WTC11 (cell line): ENCODE measurements at regions not wholly inside any gene's neighbourhood (a gene's known extent, or its start where the extent isn't known, plus 50 kb on each side); places are given as distances from the start of the nearest gene placed in this dataset.

ENCODE experiments used
- ATAC-seq: fragments of 200-7000 bp; cut with Tn5 transposase; 2 replicates; pipeline ENCODE4 v1.10.0; 2021; ENCODE audit warnings: mild to moderate bottlenecking, moderate library complexity
- CTCF ChIA-PET: fragments of 300-600 bp; sonication (Branson Sonifier 250); formaldehyde crosslinking; loops from one replicate; lab custom pipeline; 2021; ENCODE audit warnings: antibody characterized with exemption; lab: Charles Lee
- POLR2A ChIA-PET: fragments of 350-600 bp; sonication (Branson Sonifier 250); formaldehyde crosslinking; loops from one replicate; lab custom pipeline; 2021; ENCODE audit warnings: antibody characterized with exemption; lab: Charles Lee
- DNase-seq: peaks from one replicate; pipeline ENCODE4 v3.0.0; 2021; ENCODE audit warnings: low spot score
- H3K27ac Mint-ChIP-seq: 2 replicates; pipeline ENCODE4 v1.8.0; 2021; ENCODE audit warnings: mixed read lengths
- H3K27me3 Mint-ChIP-seq: 2 replicates; pipeline ENCODE4 v1.8.0; 2021; ENCODE audit warnings: low read depth, mild to moderate bottlenecking, moderate library complexity, mixed read lengths
- H3K36me3 Mint-ChIP-seq: 2 replicates; pipeline ENCODE4 v1.8.0; 2021; ENCODE audit warnings: mixed read lengths
- H3K4me1 Mint-ChIP-seq: 2 replicates; pipeline ENCODE4 v1.8.0; 2022; ENCODE audit warnings: mixed read lengths
- H3K4me3 Mint-ChIP-seq: 2 replicates; pipeline ENCODE4 v1.8.0; 2021; ENCODE audit warnings: mild to moderate bottlenecking, moderate library complexity, mixed read lengths
- H3K9me3 Mint-ChIP-seq: 2 replicates; pipeline ENCODE4 v1.8.0; 2021; ENCODE audit warnings: mixed read lengths
- JUN ChIP-seq: sonication (generic); formaldehyde crosslinking; IDR thresholded peaks from 2 replicates; pipeline ENCODE4 v1.8.0; 2023; ENCODE audit warnings: mild to moderate bottlenecking, missing genetic modification reagents
- MYBL2 ChIP-seq: sonication (generic); formaldehyde crosslinking; IDR thresholded peaks from 2 replicates; pipeline ENCODE4 v1.8.1; 2023; ENCODE audit warnings: mild to moderate bottlenecking, moderate library complexity, missing genetic modification reagents
- NR3C1 ChIP-seq: sonication (generic); formaldehyde crosslinking; conservative IDR thresholded peaks from 2 replicates; pipeline ENCODE4 v1.8.1; 2023; ENCODE audit warnings: low read depth, mild to moderate bottlenecking, missing genetic modification reagents
- PRRX2 ChIP-seq: fragments of 250-450 bp; sonication (Bioruptor Pico); IDR thresholded peaks from 2 replicates; pipeline ENCODE4 v1.8.0; 2021; ENCODE audit warnings: mild to moderate bottlenecking
- RORB ChIP-seq: fragments of 250-450 bp; sonication (Bioruptor Pico); IDR thresholded peaks from 2 replicates; pipeline ENCODE4 v1.9.0; 2021; ENCODE audit warnings: mild to moderate bottlenecking
- TF ChIP-seq, protein P1 (sequence below): sonication (generic); formaldehyde crosslinking; IDR thresholded peaks from 2 replicates; pipeline ENCODE4 v1.8.0; 2022; ENCODE audit warnings: mild to moderate bottlenecking, missing genetic modification reagents
- TF ChIP-seq, protein P2 (sequence below): sonication (generic); formaldehyde crosslinking; IDR thresholded peaks from 2 replicates; pipeline ENCODE4 v1.8.0; 2022; ENCODE audit warnings: mild to moderate bottlenecking, missing genetic modification reagents
- TF ChIP-seq, protein P3 (sequence below): fragments of 250-450 bp; sonication (Bioruptor Pico); IDR thresholded peaks from 2 replicates; pipeline ENCODE4 v1.9.0; 2021; ENCODE audit warnings: mild to moderate bottlenecking, borderline replicate concordance
- TF ChIP-seq, protein P4 (sequence below): sonication (generic); formaldehyde crosslinking; IDR thresholded peaks from 2 replicates; pipeline ENCODE4 v1.8.1; 2022; ENCODE audit warnings: mild to moderate bottlenecking, moderate library complexity, missing genetic modification reagents

DNA sequence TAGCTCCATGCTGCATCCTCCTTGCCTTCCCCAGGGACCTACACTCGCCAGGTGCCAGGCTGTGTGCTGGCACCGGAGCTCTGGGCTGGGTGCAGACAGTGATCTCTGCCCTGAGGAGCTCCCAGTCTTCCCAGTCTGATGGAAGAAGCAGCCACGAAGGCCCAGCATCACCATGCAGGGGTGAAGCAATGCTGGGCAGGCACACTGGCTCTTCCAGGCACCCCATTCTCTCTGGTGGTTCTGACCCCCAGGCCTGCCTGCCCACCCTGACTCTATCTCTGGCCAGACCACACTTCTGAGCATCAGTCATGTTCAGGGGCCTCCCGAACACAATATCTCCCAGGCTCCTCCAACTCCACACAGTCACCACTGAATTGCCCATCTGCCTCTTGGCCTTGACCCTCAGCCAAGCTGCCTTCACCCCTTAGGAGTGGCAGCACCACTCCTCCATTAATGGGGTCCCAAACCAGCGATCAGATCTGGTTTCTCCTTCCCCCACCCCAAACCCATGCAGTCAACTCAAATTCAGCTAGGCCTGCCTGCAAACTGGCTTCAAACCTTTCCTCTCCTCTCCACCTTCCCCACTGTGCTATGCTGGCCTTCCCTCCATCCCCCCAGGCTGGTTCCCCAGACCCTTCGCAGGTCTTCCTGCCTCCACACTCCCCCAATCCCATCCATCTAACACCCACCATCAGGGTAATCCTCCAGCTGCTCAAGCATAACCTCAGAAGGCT is 102.7 kb upstream of the MVB12B start:
- Mint-ChIP-seq H3K27ac (no peak overlapping the region), H3K36me3 (peaks cover 9% of the 10 kb centered on the region), H3K27me3 (peaks cover 35% of the 10 kb centered on the region), H3K4me3 (peak overlapping the region; percentile 36; the same call in 1 of the 2 replicates), H3K9me3 (peaks cover 17% of the 10 kb centered on the region), H3K4me1 (peaks cover 6% of the 10 kb centered on the region; the same call in 1 of the 2 replicates)
- ChIA-PET POLR2A (no interaction called here), CTCF (interaction anchor here (1.1 kb wide), 1 partner anchor 95 kb away, joined by 3 read pairs; no protein-coding TSS in a partner anchor)
- ATAC-seq: no peak
- no peak for TF ChIP-seq JUN (CRISPR knock-in tag)
- DNase-seq: no peak

DNA sequence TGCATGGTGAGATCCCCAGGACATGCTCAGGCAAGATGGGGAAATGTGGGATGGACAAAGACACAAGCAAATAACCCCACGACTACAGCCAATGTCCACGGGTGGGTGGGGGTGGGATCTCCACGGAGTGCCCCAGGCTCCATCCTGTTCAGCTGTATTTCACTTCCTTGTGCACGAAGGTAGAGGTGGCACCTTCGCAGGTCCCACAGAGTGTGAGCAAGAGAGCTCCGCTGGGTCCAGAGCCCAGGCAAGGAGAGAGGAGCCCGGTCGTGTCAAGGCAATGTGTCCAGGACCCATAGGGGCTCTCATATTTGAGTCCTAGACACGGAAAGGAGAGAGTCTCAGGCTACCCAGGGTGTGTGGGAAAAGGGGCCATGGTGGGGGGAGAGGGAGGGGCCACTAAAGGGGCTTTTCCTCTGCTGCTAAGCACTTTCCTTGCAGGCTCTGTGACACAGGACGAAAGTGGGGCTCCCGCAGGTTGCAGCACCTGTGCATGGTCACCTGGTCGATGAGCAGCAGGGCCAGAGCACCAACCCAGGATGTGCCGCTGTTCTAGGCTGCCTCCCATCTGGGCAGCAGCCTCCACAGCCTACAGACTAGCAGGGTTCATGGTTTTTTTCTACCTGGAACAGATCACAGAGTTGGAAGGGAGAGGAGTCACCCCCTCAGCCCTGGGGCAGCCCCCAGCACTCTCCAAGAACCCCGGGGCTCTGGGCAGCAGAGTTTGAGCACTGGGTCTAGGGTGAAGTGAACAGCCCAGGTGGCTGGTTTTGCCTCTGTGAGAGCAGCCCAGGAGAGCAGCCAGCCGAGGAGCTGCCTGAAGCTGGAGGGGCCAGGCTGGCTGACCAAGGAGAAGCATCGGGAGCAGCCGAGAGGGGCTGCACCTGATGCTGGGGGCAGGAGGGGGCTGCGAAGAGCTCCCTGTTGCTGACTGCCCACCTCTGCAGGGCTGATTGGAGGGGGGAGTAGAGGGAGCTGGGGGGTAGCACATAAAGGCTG is 100.7 kb upstream of the MVB12B start:
- DNase-seq: no peak
- TF ChIP-seq NR3C1 (CRISPR knock-in tag): no peak
- TF ChIP-seq, protein P1, sequence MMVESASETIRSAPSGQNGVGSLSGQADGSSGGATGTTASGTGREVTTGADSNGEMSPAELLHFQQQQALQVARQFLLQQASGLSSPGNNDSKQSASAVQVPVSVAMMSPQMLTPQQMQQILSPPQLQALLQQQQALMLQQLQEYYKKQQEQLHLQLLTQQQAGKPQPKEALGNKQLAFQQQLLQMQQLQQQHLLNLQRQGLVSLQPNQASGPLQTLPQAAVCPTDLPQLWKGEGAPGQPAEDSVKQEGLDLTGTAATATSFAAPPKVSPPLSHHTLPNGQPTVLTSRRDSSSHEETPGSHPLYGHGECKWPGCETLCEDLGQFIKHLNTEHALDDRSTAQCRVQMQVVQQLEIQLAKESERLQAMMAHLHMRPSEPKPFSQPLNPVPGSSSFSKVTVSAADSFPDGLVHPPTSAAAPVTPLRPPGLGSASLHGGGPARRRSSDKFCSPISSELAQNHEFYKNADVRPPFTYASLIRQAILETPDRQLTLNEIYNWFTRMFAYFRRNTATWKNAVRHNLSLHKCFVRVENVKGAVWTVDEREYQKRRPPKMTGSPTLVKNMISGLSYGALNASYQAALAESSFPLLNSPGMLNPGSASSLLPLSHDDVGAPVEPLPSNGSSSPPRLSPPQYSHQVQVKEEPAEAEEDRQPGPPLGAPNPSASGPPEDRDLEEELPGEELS (CRISPR knock-in tag): no peak
- no peak for TF ChIP-seq RORB (CRISPR knock-in tag)
- TF ChIP-seq, protein P2, sequence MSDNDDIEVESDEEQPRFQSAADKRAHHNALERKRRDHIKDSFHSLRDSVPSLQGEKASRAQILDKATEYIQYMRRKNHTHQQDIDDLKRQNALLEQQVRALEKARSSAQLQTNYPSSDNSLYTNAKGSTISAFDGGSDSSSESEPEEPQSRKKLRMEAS (CRISPR knock-in tag): no peak
- no peak for TF ChIP-seq PRRX2 (CRISPR knock-in tag)
- TF ChIP-seq, protein P3, sequence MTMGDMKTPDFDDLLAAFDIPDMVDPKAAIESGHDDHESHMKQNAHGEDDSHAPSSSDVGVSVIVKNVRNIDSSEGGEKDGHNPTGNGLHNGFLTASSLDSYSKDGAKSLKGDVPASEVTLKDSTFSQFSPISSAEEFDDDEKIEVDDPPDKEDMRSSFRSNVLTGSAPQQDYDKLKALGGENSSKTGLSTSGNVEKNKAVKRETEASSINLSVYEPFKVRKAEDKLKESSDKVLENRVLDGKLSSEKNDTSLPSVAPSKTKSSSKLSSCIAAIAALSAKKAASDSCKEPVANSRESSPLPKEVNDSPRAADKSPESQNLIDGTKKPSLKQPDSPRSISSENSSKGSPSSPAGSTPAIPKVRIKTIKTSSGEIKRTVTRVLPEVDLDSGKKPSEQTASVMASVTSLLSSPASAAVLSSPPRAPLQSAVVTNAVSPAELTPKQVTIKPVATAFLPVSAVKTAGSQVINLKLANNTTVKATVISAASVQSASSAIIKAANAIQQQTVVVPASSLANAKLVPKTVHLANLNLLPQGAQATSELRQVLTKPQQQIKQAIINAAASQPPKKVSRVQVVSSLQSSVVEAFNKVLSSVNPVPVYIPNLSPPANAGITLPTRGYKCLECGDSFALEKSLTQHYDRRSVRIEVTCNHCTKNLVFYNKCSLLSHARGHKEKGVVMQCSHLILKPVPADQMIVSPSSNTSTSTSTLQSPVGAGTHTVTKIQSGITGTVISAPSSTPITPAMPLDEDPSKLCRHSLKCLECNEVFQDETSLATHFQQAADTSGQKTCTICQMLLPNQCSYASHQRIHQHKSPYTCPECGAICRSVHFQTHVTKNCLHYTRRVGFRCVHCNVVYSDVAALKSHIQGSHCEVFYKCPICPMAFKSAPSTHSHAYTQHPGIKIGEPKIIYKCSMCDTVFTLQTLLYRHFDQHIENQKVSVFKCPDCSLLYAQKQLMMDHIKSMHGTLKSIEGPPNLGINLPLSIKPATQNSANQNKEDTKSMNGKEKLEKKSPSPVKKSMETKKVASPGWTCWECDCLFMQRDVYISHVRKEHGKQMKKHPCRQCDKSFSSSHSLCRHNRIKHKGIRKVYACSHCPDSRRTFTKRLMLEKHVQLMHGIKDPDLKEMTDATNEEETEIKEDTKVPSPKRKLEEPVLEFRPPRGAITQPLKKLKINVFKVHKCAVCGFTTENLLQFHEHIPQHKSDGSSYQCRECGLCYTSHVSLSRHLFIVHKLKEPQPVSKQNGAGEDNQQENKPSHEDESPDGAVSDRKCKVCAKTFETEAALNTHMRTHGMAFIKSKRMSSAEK: no peak
- TF ChIP-seq MYBL2 (CRISPR knock-in tag): no peak
- TF ChIP-seq, protein P4, sequence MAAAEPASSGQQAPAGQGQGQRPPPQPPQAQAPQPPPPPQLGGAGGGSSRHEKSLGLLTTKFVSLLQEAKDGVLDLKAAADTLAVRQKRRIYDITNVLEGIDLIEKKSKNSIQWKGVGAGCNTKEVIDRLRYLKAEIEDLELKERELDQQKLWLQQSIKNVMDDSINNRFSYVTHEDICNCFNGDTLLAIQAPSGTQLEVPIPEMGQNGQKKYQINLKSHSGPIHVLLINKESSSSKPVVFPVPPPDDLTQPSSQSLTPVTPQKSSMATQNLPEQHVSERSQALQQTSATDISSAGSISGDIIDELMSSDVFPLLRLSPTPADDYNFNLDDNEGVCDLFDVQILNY (CRISPR knock-in tag): no peak
- H3K4me3 Mint-ChIP-seq: no peak overlapping the region
- POLR2A ChIA-PET: no interaction called here
- H3K4me1 Mint-ChIP-seq: peaks cover 6% of the 10 kb centered on the region; the same call in 1 of the 2 replicates
- H3K36me3 Mint-ChIP-seq: peaks cover 1% of the 10 kb centered on the region
- no peak overlapping the region for H3K27ac Mint-ChIP-seq
- no peak for ATAC-seq
- CTCF ChIA-PET: no interaction called here
- H3K9me3 Mint-ChIP-seq: peaks cover 9% of the 10 kb centered on the region
- H3K27me3 Mint-ChIP-seq: peaks cover 35% of the 10 kb centered on the region
